Psoas muscle (tissue), 7 donors: ENCODE measurements at regions not wholly inside any gene's neighbourhood (a gene's known extent, or its start where the extent isn't known, plus 50 kb on each side); places are given as distances from the start of the nearest gene placed in this dataset.

ENCODE experiments used
- ATAC-seq, 4 donors: fragments of 200-7000 bp; cut with Tn5 transposase; one replicate each; pipeline ENCODE4 v1.9.1; 2020; ENCODE audit warnings: moderate library complexity in 3 of 4, mild to moderate bottlenecking in 2 of 4
- DNase-seq, 2 donors: peaks; one replicate each; pipeline ENCODE4 v3.0.0-alpha.2; 2020
- H3K27ac ChIP-seq: fragments of 200-600 bp; one replicate; pipeline ENCODE4 v1.8.0; 2022
- H3K27me3 ChIP-seq, 3 donors: fragments of 200-600 bp in 1 of 3; one replicate each; pipeline versions ENCODE4 v1.6.1 to v1.8.0; 2013 to 2022; ENCODE audit warnings: low read length in 2 of 3, mild to moderate bottlenecking in 2 of 3, moderate library complexity in 1 of 3; ENCODE audit not compliant: insufficient read depth in 3 of 3
- H3K36me3 ChIP-seq, 2 donors: fragments of 200-600 bp in 1 of 2; one replicate each; pipeline versions ENCODE4 v1.6.1 to v1.8.0; 2013 to 2022; ENCODE audit warnings: low read depth in 1 of 2, mild to moderate bottlenecking in 1 of 2, moderate library complexity in 1 of 2; ENCODE audit not compliant: insufficient read depth in 1 of 2
- H3K4me1 ChIP-seq: fragments of 200-600 bp; one replicate; pipeline ENCODE4 v1.8.0; 2022
- H3K4me3 ChIP-seq: fragments of 200-600 bp; one replicate; pipeline ENCODE4 v1.8.0; 2022; ENCODE audit warnings: mild to moderate bottlenecking
- H3K9me3 ChIP-seq: fragments of 200-600 bp; one replicate; pipeline ENCODE4 v1.8.0; 2022
- WGBS, 3 donors: extraction: QIAGEN DNeasy Blood & Tissue Kit; methylation state at CpG; one replicate each; pipeline versions ENCODE4 v1.1.6 to v1.1.7; 2013; 5-methylcytosine and 5-hydroxymethylcytosine counted together
- intact Hi-C, 2 donors: fragments of 100-400 bp; cut with DNase I; formaldehyde crosslinking; loops; one replicate each; pipeline versions ENCODE4 v1.11.0 to v1.14.2; 2022
- TF ChIP-seq, protein P1 (sequence below): fragments of 200-600 bp; IDR thresholded peaks from one replicate; pipeline ENCODE4 v1.8.0; 2022; ENCODE audit warnings: antibody characterized with exemption
- donor health status: healthy with polysubstance abuse.
- donor health status: DM: no; HTN: no; CAD: no; lungs with moderate emphysema.
- donor health status: Bipolar disorder and iron deficiency.
- donor health status: healthy.
- donor health status: DM: yes; HTN: yes; CAD: no.
- donor health status: DM: no; HTN: no; CAD: no.
- donor health status: DM: yes; HTN: yes; CAD: no.

DNA sequence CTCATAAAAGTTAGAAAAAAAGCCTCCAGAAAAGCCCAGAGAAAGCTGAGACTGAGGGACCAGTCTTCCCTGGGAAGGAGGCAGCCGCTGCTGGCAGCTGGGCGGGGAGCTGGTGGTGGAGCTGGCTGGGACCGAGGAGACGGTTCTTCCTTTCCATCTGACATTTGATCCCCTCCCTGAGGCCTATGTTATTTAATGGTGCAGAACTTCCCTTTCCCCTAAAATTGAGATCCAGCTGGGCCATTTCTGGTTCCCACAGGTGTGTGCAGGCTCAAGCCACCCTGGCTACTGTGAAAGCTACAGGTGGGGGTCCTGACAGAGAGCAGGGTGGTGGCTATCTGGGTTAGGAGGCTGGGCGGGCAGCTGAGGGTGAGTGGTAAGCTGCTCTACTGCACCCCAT lies 81.5 kb upstream of the FZD7 start:
- no peak overlapping the region for H3K4me3 ChIP-seq
- DNase-seq (no peak), ATAC-seq (peak in 1 of 4 donors; percentile 58)
- no peak overlapping the region for H3K27ac ChIP-seq
- intact Hi-C loops = loop anchor here in 1 of 2 donors (5.0 kb wide), 1 partner anchor 70 kb away; no protein-coding TSS in a partner anchor
- H3K9me3 ChIP-seq = no peaks in the 10 kb centered on the region
- TF ChIP-seq, protein P1, sequence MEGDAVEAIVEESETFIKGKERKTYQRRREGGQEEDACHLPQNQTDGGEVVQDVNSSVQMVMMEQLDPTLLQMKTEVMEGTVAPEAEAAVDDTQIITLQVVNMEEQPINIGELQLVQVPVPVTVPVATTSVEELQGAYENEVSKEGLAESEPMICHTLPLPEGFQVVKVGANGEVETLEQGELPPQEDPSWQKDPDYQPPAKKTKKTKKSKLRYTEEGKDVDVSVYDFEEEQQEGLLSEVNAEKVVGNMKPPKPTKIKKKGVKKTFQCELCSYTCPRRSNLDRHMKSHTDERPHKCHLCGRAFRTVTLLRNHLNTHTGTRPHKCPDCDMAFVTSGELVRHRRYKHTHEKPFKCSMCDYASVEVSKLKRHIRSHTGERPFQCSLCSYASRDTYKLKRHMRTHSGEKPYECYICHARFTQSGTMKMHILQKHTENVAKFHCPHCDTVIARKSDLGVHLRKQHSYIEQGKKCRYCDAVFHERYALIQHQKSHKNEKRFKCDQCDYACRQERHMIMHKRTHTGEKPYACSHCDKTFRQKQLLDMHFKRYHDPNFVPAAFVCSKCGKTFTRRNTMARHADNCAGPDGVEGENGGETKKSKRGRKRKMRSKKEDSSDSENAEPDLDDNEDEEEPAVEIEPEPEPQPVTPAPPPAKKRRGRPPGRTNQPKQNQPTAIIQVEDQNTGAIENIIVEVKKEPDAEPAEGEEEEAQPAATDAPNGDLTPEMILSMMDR = no peak
- WGBS, 3 donors = 35 to 62% (median 40%) methylated on average over 5 of the region's 5 CpGs
- peaks cover 41% of the 10 kb centered on the region for H3K4me1 ChIP-seq
- no peaks in the 10 kb centered on the region for H3K27me3 ChIP-seq
- H3K36me3 ChIP-seq = no peaks in the 10 kb centered on the region

DNA sequence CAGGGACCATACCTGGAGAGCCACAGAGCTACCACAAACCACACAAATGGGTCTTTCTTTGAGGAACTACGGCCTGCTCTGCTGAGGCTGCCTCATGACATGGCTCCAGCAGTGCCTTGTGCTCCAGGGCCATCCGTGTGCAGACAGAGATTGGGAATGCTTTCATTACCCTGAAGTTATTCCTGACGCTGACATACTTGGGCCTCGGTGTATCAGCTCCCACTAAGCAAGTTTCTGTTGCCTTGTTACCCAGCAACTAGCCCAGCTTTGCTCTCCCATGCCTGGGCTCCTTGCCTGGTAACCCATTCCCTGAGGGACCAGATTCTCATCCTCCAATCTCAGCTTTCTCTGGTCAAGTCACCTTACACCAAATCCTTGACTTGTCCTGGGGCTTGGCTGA lies 80.3 kb upstream of the FZD7 start:
- intact Hi-C loops = loop anchor here in 1 of 2 donors (5.0 kb wide), 1 partner anchor 71 kb away; no protein-coding TSS in a partner anchor
- no peak for DNase-seq
- Histone ChIP-seq H3K4me3 (no peak overlapping the region), H3K27ac (peak overlapping the region; percentile 36), H3K9me3 (no peaks in the 10 kb centered on the region), H3K36me3 (no peaks in the 10 kb centered on the region), H3K27me3 (no peaks in the 10 kb centered on the region), H3K4me1 (peaks cover 41% of the 10 kb centered on the region)
- WGBS, 3 donors = 25 to 39% (median 30%) methylated on average over 4 of the region's 4 CpGs
- TF ChIP-seq, protein P1 = no peak
- peak in 3 of 4 donors; percentile 14 to 69 (median 45) for ATAC-seq

DNA sequence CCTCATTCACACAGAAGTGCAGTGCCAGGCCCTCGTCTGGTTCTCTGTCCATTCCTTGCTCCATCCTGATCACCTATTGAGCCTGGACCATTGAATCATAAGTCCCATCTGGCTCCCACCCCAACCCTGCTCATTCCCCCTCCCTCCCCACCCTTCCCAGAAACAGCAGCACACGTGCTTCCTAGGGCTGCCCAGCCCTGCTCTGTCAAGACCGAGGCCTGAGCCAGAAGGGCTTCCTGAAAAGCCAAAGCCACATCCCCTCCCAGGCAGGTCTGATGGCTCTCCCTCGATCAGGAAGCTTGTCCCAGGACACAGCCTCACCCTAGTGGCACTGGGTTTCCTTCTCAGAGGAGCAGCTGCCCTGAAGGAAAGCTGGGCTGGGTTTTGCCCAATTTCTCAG lies 79.8 kb upstream of the FZD7 start:
- Histone ChIP-seq H3K4me3 (no peak overlapping the region), H3K36me3 (no peaks in the 10 kb centered on the region), H3K27me3 (no peaks in the 10 kb centered on the region), H3K4me1 (peaks cover 41% of the 10 kb centered on the region), H3K27ac (peak overlapping the region; percentile 36), H3K9me3 (no peaks in the 10 kb centered on the region)
- ATAC-seq (peak in 3 of 4 donors; percentile 12 to 53 (median 49)), DNase-seq (no peak)
- TF ChIP-seq, protein P1 = no peak
- intact Hi-C loops = loop anchor here in 1 of 2 donors (5.0 kb wide), 1 partner anchor 72 kb away; no protein-coding TSS in a partner anchor
- 23 to 45% (median 38%) methylated on average over 4 of the region's 4 CpGs for WGBS, 3 donors

DNA sequence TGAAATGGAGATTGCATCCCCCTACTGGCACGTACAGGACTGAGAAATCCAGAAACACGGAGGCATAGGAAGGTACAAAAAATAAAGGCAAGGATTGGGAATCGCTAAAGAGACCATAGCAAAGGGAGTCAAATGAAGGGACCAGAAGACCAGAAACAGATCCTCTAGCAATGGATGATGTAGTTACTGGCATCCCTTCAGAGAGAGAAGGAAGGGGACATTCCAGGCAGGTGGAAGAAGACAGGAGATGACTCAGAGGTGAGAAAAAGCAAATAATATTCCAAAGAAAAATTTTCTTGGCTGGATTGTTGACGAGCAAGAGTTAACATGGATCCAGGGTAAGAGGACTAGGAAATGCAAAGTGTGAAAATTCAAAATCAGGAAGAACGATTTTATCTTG lies 78.4 kb upstream of the FZD7 start:
- Histone ChIP-seq H3K4me3 (no peak overlapping the region), H3K36me3 (no peaks in the 10 kb centered on the region), H3K27me3 (no peaks in the 10 kb centered on the region), H3K9me3 (no peaks in the 10 kb centered on the region), H3K4me1 (peaks cover 41% of the 10 kb centered on the region), H3K27ac (peak overlapping the region; percentile 71)
- DNase-seq (no peak), ATAC-seq (no peak)
- TF ChIP-seq, protein P1 = no peak
- intact Hi-C loops = no loop called here
- 70 to 78% (median 72%) methylated on average over 5 of the region's 5 CpGs for WGBS, 3 donors

DNA sequence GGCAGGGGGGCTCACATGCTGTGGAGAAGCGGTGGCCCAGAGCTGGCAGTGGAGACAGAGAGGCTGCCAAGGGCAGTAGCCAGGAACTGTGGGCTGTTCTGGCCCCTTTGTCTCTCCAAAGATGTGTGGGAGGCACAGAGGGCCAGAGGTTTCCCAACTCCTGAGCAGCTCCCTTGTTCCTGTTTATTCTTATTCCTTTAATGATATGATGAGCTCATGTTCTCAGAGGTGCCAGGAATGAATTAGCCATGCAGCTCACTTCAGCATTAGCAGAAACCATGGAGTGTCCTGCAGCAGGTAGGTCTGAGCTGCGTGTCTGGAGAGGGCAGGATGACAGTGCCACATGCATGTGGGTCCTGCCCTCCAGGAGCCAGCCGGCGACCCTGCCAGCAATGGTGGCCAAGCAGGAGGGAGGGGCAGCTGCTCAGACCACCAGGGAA lies 77.9 kb upstream of the FZD7 start:
- H3K4me3 ChIP-seq = no peak overlapping the region
- H3K27me3 ChIP-seq = no peaks in the 10 kb centered on the region
- TF ChIP-seq, protein P1 = no peak
- peaks cover 41% of the 10 kb centered on the region for H3K4me1 ChIP-seq
- ATAC-seq (peak; percentile 54 to 76 (median 66)), DNase-seq (peak; percentile 48 to 68)
- intact Hi-C loops = no loop called here
- H3K36me3 ChIP-seq = no peaks in the 10 kb centered on the region
- no peaks in the 10 kb centered on the region for H3K9me3 ChIP-seq
- 20 to 30% (median 28%) methylated on average over 4 of the region's 4 CpGs for WGBS, 3 donors
- H3K27ac ChIP-seq = peak overlapping the region; percentile 71
